H9 (cell line): ENCODE measurements at regions not wholly inside any gene's neighbourhood (a gene's known extent, or its start where the extent isn't known, plus 50 kb on each side); places are given as distances from the start of the nearest gene placed in this dataset.

Experiments
- DNase-seq: peaks from one replicate; pipeline ENCODE4 v3.0.0-alpha.2; 2017
- H2AFZ ChIP-seq: one replicate; pipeline ENCODE4 v1.6.1; 2013; ENCODE audit warnings: mild to moderate bottlenecking, low read length, control low read depth, moderate library complexity
- H2AK5ac ChIP-seq: 2 replicates; pipeline ENCODE4 v1.6.1; 2013; ENCODE audit warnings: low read length, control low read depth, mixed read lengths; ENCODE audit not compliant: insufficient read length
- H2BK120ac ChIP-seq: one replicate; pipeline ENCODE4 v1.6.1; 2013; ENCODE audit warnings: low read depth, mild to moderate bottlenecking, low read length, control low read depth, inconsistent platforms; ENCODE audit not compliant: poor library complexity, severe bottlenecking
- H2BK12ac ChIP-seq: 2 replicates; pipeline ENCODE4 v1.6.1; 2013; ENCODE audit warnings: low read length, control low read depth, mixed read lengths, low read depth; ENCODE audit not compliant: insufficient read length
- H2BK15ac ChIP-seq: 2 replicates; pipeline ENCODE4 v1.6.1; 2013; ENCODE audit warnings: low read depth, low read length, control low read depth
- H2BK20ac ChIP-seq: one replicate; pipeline ENCODE4 v1.6.1; 2013; ENCODE audit warnings: low read depth, mild to moderate bottlenecking, low read length, control low read depth, inconsistent platforms; ENCODE audit not compliant: poor library complexity, severe bottlenecking
- H2BK5ac ChIP-seq: 2 replicates; pipeline ENCODE4 v1.6.1; 2013; ENCODE audit warnings: low read length, control low read depth, mixed read lengths; ENCODE audit not compliant: insufficient read length
- H3K14ac ChIP-seq: 2 replicates; pipeline ENCODE4 v1.6.1; 2013; ENCODE audit warnings: low read length, control low read depth; ENCODE audit not compliant: insufficient read depth
- H3K18ac ChIP-seq: 2 replicates; pipeline ENCODE4 v1.6.1; 2013; ENCODE audit warnings: low read depth, mild to moderate bottlenecking, mixed read lengths, low read length, control low read depth; ENCODE audit not compliant: insufficient read length
- H3K23ac ChIP-seq: 2 replicates; pipeline ENCODE4 v1.6.1; 2013; ENCODE audit warnings: low read length, control low read depth, mixed read lengths, low read depth; ENCODE audit not compliant: insufficient read length
- H3K23me2 ChIP-seq: 2 replicates; pipeline ENCODE4 v1.6.1; 2013; ENCODE audit warnings: low read depth, mild to moderate bottlenecking, mixed read lengths, low read length, control low read depth; ENCODE audit not compliant: insufficient read length, poor library complexity, severe bottlenecking
- H3K27ac ChIP-seq: 2 replicates; pipeline ENCODE4 v1.5.1; 2013; ENCODE audit warnings: low read length, control low read depth, mixed read lengths, low read depth; ENCODE audit not compliant: insufficient read length
- H3K27me3 ChIP-seq: 2 replicates; pipeline ENCODE4 v1.6.1; 2013; ENCODE audit warnings: low read length, control low read depth, inconsistent platforms; ENCODE audit not compliant: insufficient read depth
- H3K4ac ChIP-seq: 2 replicates; pipeline ENCODE4 v1.6.1; 2013; ENCODE audit warnings: low read depth, mild to moderate bottlenecking, control low read depth, inconsistent platforms, low read length, moderate library complexity
- H3K4me1 ChIP-seq: 2 replicates; pipeline ENCODE4 v1.6.1; 2013; ENCODE audit warnings: low read length, control low read depth, inconsistent platforms; ENCODE audit not compliant: insufficient read depth
- H3K4me2 ChIP-seq: 2 replicates; pipeline ENCODE4 v1.6.1; 2013; ENCODE audit warnings: low read length, control low read depth, mixed read lengths; ENCODE audit not compliant: insufficient read length, insufficient read depth
- H3K56ac ChIP-seq: 2 replicates; pipeline ENCODE4 v1.6.1; 2013; ENCODE audit warnings: low read depth, mild to moderate bottlenecking, mixed read lengths, low read length, control low read depth; ENCODE audit not compliant: insufficient read length
- H3K79me1 ChIP-seq: 2 replicates; pipeline ENCODE4 v1.6.1; 2013; ENCODE audit warnings: low read depth, mild to moderate bottlenecking, moderate library complexity, low read length, control low read depth, inconsistent platforms; ENCODE audit not compliant: insufficient read depth, poor library complexity, severe bottlenecking
- H3K79me2 ChIP-seq: 2 replicates; pipeline ENCODE4 v1.6.1; 2013; ENCODE audit warnings: low read length, control low read depth, inconsistent platforms; ENCODE audit not compliant: insufficient read depth
- H3K9ac ChIP-seq: 2 replicates; pipeline ENCODE4 v1.6.1; 2013; ENCODE audit warnings: low read length, control low read depth, mixed read lengths; ENCODE audit not compliant: insufficient read length; ENCODE audit errors: extremely low read depth
- H3K9me3 ChIP-seq: one replicate; pipeline ENCODE4 v1.6.1; 2013; ENCODE audit warnings: low read depth, low read length, inconsistent platforms; ENCODE audit not compliant: control insufficient read depth
- H3T11ph ChIP-seq: one replicate; pipeline ENCODE4 v1.6.1; 2013; ENCODE audit warnings: mild to moderate bottlenecking, low read length, control low read depth, inconsistent platforms
- H4K20me1 ChIP-seq: one replicate; pipeline ENCODE4 v1.6.1; 2013; ENCODE audit not compliant: control insufficient read depth, insufficient read length, insufficient read depth
- H4K5ac ChIP-seq: 2 replicates; pipeline ENCODE4 v1.6.1; 2013; ENCODE audit warnings: low read depth, mild to moderate bottlenecking, mixed read lengths, low read length, control low read depth; ENCODE audit not compliant: insufficient read length
- H4K8ac ChIP-seq: replicated peaks from 2 replicates; pipeline ENCODE4 v1.6.1; 2013; ENCODE audit warnings: low read length, control low read depth, mixed read lengths, low read depth; ENCODE audit not compliant: insufficient read length
- H4K91ac ChIP-seq: 2 replicates; pipeline ENCODE4 v1.6.1; 2013; ENCODE audit warnings: low read depth, mild to moderate bottlenecking, moderate library complexity, mixed read lengths, low read length, control low read depth; ENCODE audit not compliant: insufficient read length
- H3K27ac Mint-ChIP-seq, 3 experiments: 2 replicates in 2 of 3; 3 replicates in 1 of 3; pipeline ENCODE4 v1.8.0; 2020 to 2021; ENCODE audit warnings: mixed read lengths in 3 of 3, mild to moderate bottlenecking in 1 of 3, moderate library complexity in 1 of 3
- H3K27me3 Mint-ChIP-seq: 2 replicates; pipeline ENCODE4 v1.8.0; 2021; ENCODE audit warnings: low read depth, mild to moderate bottlenecking, moderate library complexity, mixed read lengths
- H3K36me3 Mint-ChIP-seq, 3 experiments: 2 replicates in 2 of 3; 3 replicates in 1 of 3; pipeline ENCODE4 v1.8.0; 2020 to 2021; ENCODE audit warnings: low read depth in 3 of 3, mixed read lengths in 3 of 3; ENCODE audit not compliant: insufficient read depth in 1 of 3
- H3K4me1 Mint-ChIP-seq, 2 experiments: 2 replicates each; pipeline ENCODE4 v1.8.0; 2020; ENCODE audit warnings: mixed read lengths in 2 of 2
- H3K4me3 Mint-ChIP-seq, 2 experiments: 2 replicates in 1 of 2; 3 replicates in 1 of 2; pipeline ENCODE4 v1.8.0; 2020 to 2021; ENCODE audit warnings: mild to moderate bottlenecking in 2 of 2, mixed read lengths in 2 of 2, moderate library complexity in 1 of 2
- H3K9me3 Mint-ChIP-seq, 2 experiments: 2 replicates in 1 of 2; 3 replicates in 1 of 2; pipeline ENCODE4 v1.8.0; 2020; ENCODE audit warnings: mild to moderate bottlenecking in 2 of 2, mixed read lengths in 2 of 2, moderate library complexity in 1 of 2
- CTCF ChIP-seq: fragments of 200-600 bp; sonication (generic); conservative IDR thresholded peaks from 3 replicates; pipeline ENCODE4 v1.8.0; 2021; ENCODE audit warnings: antibody characterized with exemption, mild to moderate bottlenecking
- WGBS: extraction: QIAGEN DNeasy Blood & Tissue Kit; methylation state at CpG from one replicate; pipeline ENCODE4 v1.1.7; 2013; ENCODE audit warnings: missing lambda C conversion rate, low lambda C conversion rate, mixed read lengths; ENCODE audit not compliant: insufficient read length; ENCODE audit errors: extremely low coverage; 5-methylcytosine and 5-hydroxymethylcytosine counted together

DNA sequence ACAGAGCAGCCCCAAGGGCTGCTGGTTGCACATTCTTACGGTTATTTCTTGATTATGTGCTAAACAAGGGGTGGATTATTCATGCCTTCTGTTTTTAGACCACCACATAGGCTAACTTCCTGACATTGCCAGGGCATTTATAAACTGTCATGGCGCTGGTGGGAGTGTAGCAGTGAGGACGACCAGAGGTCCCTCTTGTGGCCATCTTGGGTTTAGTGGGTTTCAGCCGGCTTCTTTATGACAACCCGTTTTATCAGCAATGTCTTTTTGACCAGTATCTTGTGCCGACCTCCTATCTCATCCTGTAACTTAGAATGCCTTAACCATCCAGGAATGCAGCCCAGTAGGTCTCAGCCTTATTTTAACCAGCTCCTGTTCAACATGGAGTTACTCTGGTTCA is 212.4 kb upstream of the GRID2 start:
- Histone ChIP-seq H3K27me3 (no peaks in the 10 kb centered on the region), H3K4me2 (no peak overlapping the region), H4K8ac (no peak overlapping the region), H2AK5ac (no peak overlapping the region), H3T11ph (no peak overlapping the region), H3K79me2 (no peaks in the 10 kb centered on the region), H3K27ac (no peak overlapping the region), H3K4me1 (peaks cover 6% of the 10 kb centered on the region; the same call in 1 of the 2 replicates), H3K14ac (no peak overlapping the region), H2BK120ac (no peak overlapping the region), H3K9ac (no peak overlapping the region), H3K79me1 (no peaks in the 10 kb centered on the region), H4K5ac (no peak overlapping the region), H4K20me1 (no peaks in the 10 kb centered on the region), H3K23me2 (no peaks in the 10 kb centered on the region), H4K91ac (no peak overlapping the region), H2BK12ac (no peak overlapping the region), H2BK20ac (no peak overlapping the region), H3K9me3 (no peaks in the 10 kb centered on the region), H2BK5ac (no peak overlapping the region), H3K18ac (no peak overlapping the region), H2BK15ac (no peak overlapping the region), H3K23ac (no peak overlapping the region), H3K56ac (no peak overlapping the region), H2AFZ (no peak overlapping the region), H3K4ac (no peak overlapping the region)
- Mint-ChIP-seq H3K9me3 (peaks cover 4 to 9% of the 10 kb centered on the region in 2 experiments; a peak in 4 of 5 replicates), H3K36me3 (peaks cover 6 to 12% (median 9%) of the 10 kb centered on the region in 3 experiments; a peak in 6 of 7 replicates), H3K4me1 (peaks cover 18 to 26% of the 10 kb centered on the region in 2 experiments), H3K27ac (no peak overlapping the region), H3K27me3 (no peaks in the 10 kb centered on the region), H3K4me3 (no peak overlapping the region)
- no CpG with 5 or more reads among the region's 6 CpGs for WGBS
- TF ChIP-seq CTCF: peak; percentile 75
- DNase-seq: peak; percentile 61
